IMR-90 (cell line): ENCODE measurements at regions not wholly inside any gene's neighbourhood (a gene's known extent, or its start where the extent isn't known, plus 50 kb on each side); places are given as distances from the start of the nearest gene placed in this dataset.

Experiments used
- ATAC-seq: fragments of 200-7000 bp; cut with Tn5 transposase; 2 replicates; pipeline ENCODE4 v1.9.1; 2020; ENCODE audit warnings: low read depth, mild to moderate bottlenecking, moderate library complexity
- BruUV-seq: library from RNA; stranded (reverse); fragments of 400-500 nt; replicated peaks from 2 replicates; lab custom pipeline; 2021; lab: Mats Ljungman, UMichigan
- CTCF ChIA-PET: fragments of 300-600 bp; formaldehyde crosslinking; extraction: SDS; loops from one replicate; lab custom pipeline; 2021; ENCODE audit warnings: antibody characterized with exemption; lab: Yijun Ruan, JAX
- POLR2A ChIA-PET: fragments of 300-600 bp; sonication (Branson Sonifier 250); formaldehyde crosslinking; loops from one replicate; lab custom pipeline; 2022; ENCODE audit warnings: antibody characterized with exemption; ENCODE audit not compliant: unreplicated experiment; lab: Charles Lee
- DNase-seq: peaks from one replicate; pipeline ENCODE4 v3.0.0; 2013
- H2AFZ ChIP-seq: replicated peaks from 2 replicates; pipeline ENCODE3; 2013; ENCODE audit warnings: low read length, mild to moderate bottlenecking; ENCODE audit not compliant: poor library complexity
- H2AK5ac ChIP-seq: 2 replicates; pipeline ENCODE4 v1.6.1; 2013; ENCODE audit warnings: low read depth, low read length, inconsistent platforms
- H2AK9ac ChIP-seq: replicated peaks from 2 replicates; pipeline ENCODE3; 2013; ENCODE audit warnings: mild to moderate bottlenecking, low read depth, low read length, moderate library complexity; ENCODE audit not compliant: poor library complexity
- H2BK120ac ChIP-seq: 2 replicates; pipeline ENCODE4 v1.6.1; 2013; ENCODE audit warnings: low read depth, low read length, inconsistent platforms
- H2BK15ac ChIP-seq: 3 replicates; pipeline ENCODE4 v1.6.1; 2013; ENCODE audit warnings: low read depth, low read length, inconsistent platforms
- H2BK20ac ChIP-seq: 2 replicates; pipeline ENCODE4 v1.6.1; 2013; ENCODE audit warnings: low read depth, mild to moderate bottlenecking, inconsistent platforms, low read length, moderate library complexity
- H2BK5ac ChIP-seq: 2 replicates; pipeline ENCODE4 v1.6.1; 2013; ENCODE audit warnings: mild to moderate bottlenecking, low read depth, low read length, inconsistent platforms; ENCODE audit not compliant: poor library complexity, severe bottlenecking
- H3K14ac ChIP-seq: replicated peaks from 2 replicates; pipeline ENCODE4 v1.6.1; 2013; ENCODE audit warnings: low read depth, low read length, inconsistent platforms
- H3K18ac ChIP-seq: 2 replicates; pipeline ENCODE4 v1.6.1; 2013; ENCODE audit warnings: low read depth, low read length, control low read depth
- H3K23ac ChIP-seq: 2 replicates; pipeline ENCODE4 v1.6.1; 2013; ENCODE audit warnings: low read depth, low read length, inconsistent platforms
- H3K27ac ChIP-seq: 2 replicates; pipeline ENCODE4 v1.5.1; 2013; ENCODE audit warnings: mild to moderate bottlenecking, control low read depth, low read length; ENCODE audit not compliant: insufficient read depth
- H3K27me3 ChIP-seq: 2 replicates; pipeline ENCODE4 v1.6.1; 2013; ENCODE audit warnings: low read length; ENCODE audit not compliant: control insufficient read depth, insufficient read depth
- H3K36me3 ChIP-seq: 2 replicates; pipeline ENCODE4 v1.6.1; 2013; ENCODE audit warnings: low read length, mixed read lengths; ENCODE audit not compliant: control insufficient read depth, insufficient read depth
- H3K4ac ChIP-seq: 2 replicates; pipeline ENCODE4 v1.6.1; 2013; ENCODE audit warnings: low read depth, low read length, inconsistent platforms
- H3K4me1 ChIP-seq: 2 replicates; pipeline ENCODE4 v1.6.1; 2013; ENCODE audit warnings: low read length, mixed read lengths; ENCODE audit not compliant: control insufficient read depth, insufficient read depth
- H3K4me2 ChIP-seq: 2 replicates; pipeline ENCODE4 v1.6.1; 2013; ENCODE audit warnings: low read depth, mild to moderate bottlenecking, control low read depth, low read length, moderate library complexity
- H3K4me3 ChIP-seq: 2 replicates; pipeline ENCODE4 v1.5.1; 2013; ENCODE audit warnings: low read depth, mild to moderate bottlenecking, control low read depth, low read length, moderate library complexity; ENCODE audit not compliant: insufficient read depth
- H3K56ac ChIP-seq: 2 replicates; pipeline ENCODE4 v1.6.1; 2013; ENCODE audit warnings: low read length, inconsistent platforms; ENCODE audit not compliant: insufficient read depth; ENCODE audit errors: extremely low read depth
- H3K79me1 ChIP-seq, 2 experiments: 2 replicates each; pipeline ENCODE4 v1.6.1; 2013; ENCODE audit warnings: low read length in 2 of 2, inconsistent platforms in 1 of 2, low read depth in 1 of 2
- H3K9ac ChIP-seq: 2 replicates; pipeline ENCODE4 v1.6.1; 2013; ENCODE audit warnings: low read depth, low read length, control low read depth
- H3K9me1 ChIP-seq: 2 replicates; pipeline ENCODE4 v1.6.1; 2013; ENCODE audit warnings: low read length, inconsistent platforms; ENCODE audit not compliant: insufficient read depth
- H3K9me3 ChIP-seq: 2 replicates; pipeline ENCODE4 v1.6.1; 2013; ENCODE audit warnings: low read length; ENCODE audit not compliant: control insufficient read depth, insufficient read depth
- H4K20me1 ChIP-seq: 2 replicates; pipeline ENCODE4 v1.6.1; 2013; ENCODE audit warnings: low read length, inconsistent platforms; ENCODE audit not compliant: insufficient read depth
- H4K5ac ChIP-seq: 2 replicates; pipeline ENCODE4 v1.6.1; 2013; ENCODE audit warnings: mild to moderate bottlenecking, low read depth, low read length, control low read depth
- H4K8ac ChIP-seq, 2 experiments: 2 replicates each; pipeline ENCODE4 v1.6.1; 2013; ENCODE audit warnings: low read depth in 2 of 2, low read length in 2 of 2, control low read depth in 1 of 2, inconsistent platforms in 1 of 2
- H4K91ac ChIP-seq: 2 replicates; pipeline ENCODE4 v1.6.1; 2013; ENCODE audit warnings: low read depth, low read length, inconsistent platforms; ENCODE audit not compliant: insufficient read depth
- POLR2A ChIP-seq: IDR thresholded peaks from 2 replicates; pipeline ENCODE4 v1.6.1; 2012; ENCODE audit warnings: mild to moderate bottlenecking, low read depth, low read length
- dilution Hi-C: fragments of 300-500 bp; cut with HindIII; formaldehyde crosslinking; loops from one replicate; pipeline ENCODE4 v1.14.3; 2018; ENCODE audit warnings: low sequenced_read_pairs; ENCODE audit not compliant: unreplicated experiment
- in situ Hi-C: fragments of 300-500 bp; cut with MboI; formaldehyde crosslinking; loops from 3 replicates; pipeline ENCODE4 v1.14.3; 2019; ENCODE audit warnings: low sequenced_read_pairs, inconsistent platforms, mixed read lengths
- intact Hi-C: fragments of 100-400 bp; cut with micrococcal nuclease; formaldehyde crosslinking; loops from 2 replicates; pipeline ENCODE4 v1.10.0; 2022
- TF ChIP-seq, protein P1 (sequence below): fragments of 150-350 bp; IDR thresholded peaks from 2 replicates; pipeline ENCODE4 v1.6.1; 2016; ENCODE audit warnings: low read depth, mild to moderate bottlenecking, low read length, moderate library complexity, borderline replicate concordance

GRCh38 chr1:113283914-113284313 is 106.4 kb upstream of the MAGI3 start:
- dilution Hi-C loops, result no loop called here
- Histone ChIP-seq H2AK9ac (no peak overlapping the region), H3K27ac (no peak overlapping the region), H3K4me3 (no peak overlapping the region), H3K4me1 (no peaks in the 10 kb centered on the region), H3K9ac (no peak overlapping the region), H2AFZ (no peak overlapping the region), H3K14ac (no peak overlapping the region), H3K18ac (no peak overlapping the region), H3K4me2 (no peak overlapping the region), H3K56ac (no peak overlapping the region), H2AK5ac (no peak overlapping the region), H3K36me3 (no peaks in the 10 kb centered on the region), H2BK120ac (no peak overlapping the region), H2BK5ac (no peak overlapping the region), H3K4ac (no peak overlapping the region), H3K27me3 (no peaks in the 10 kb centered on the region; the same call in 1 of the 2 replicates), H3K9me1 (no peaks in the 10 kb centered on the region), H4K8ac (no peak overlapping the region), H4K91ac (no peak overlapping the region), H4K5ac (no peak overlapping the region), H4K20me1 (no peaks in the 10 kb centered on the region), H3K79me1 (no peaks in the 10 kb centered on the region), H2BK15ac (no peak overlapping the region), H2BK20ac (no peak overlapping the region), H3K9me3 (no peaks in the 10 kb centered on the region), H3K23ac (no peak overlapping the region)
- BruUV-seq, result no TSS peak
- ChIA-PET CTCF (no interaction called here), POLR2A (no interaction called here)
- ATAC-seq (no peak), DNase-seq (no peak)
- in situ Hi-C loops, result no loop called here
- intact Hi-C loops, result no loop called here
- TF ChIP-seq, protein P1, sequence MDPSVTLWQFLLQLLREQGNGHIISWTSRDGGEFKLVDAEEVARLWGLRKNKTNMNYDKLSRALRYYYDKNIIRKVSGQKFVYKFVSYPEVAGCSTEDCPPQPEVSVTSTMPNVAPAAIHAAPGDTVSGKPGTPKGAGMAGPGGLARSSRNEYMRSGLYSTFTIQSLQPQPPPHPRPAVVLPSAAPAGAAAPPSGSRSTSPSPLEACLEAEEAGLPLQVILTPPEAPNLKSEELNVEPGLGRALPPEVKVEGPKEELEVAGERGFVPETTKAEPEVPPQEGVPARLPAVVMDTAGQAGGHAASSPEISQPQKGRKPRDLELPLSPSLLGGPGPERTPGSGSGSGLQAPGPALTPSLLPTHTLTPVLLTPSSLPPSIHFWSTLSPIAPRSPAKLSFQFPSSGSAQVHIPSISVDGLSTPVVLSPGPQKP, result no peak
- TF ChIP-seq POLR2A, result no peak
